ENCODE measurements at regions not wholly inside any gene's neighbourhood (a gene's known extent, or its start where the extent isn't known, plus 50 kb on each side); places are given as distances from the start of the nearest gene placed in this dataset.

- no peak overlapping the region for H3K27ac ChIP-seq (ENCODE audit: extremely low read depth, low read depth, low read length)
- H3K36me3 ChIP-seq (ENCODE audit: control insufficient read depth in 2 of 2, insufficient read depth in 1 of 2, low read length in 2 of 2) = no peaks in the 10 kb centered on the region
- H3K4me3 ChIP-seq (ENCODE audit: low read depth, low read length) = no peak overlapping the region
- CTCF ChIA-PET = no interaction called here
- no peaks in the 10 kb centered on the region for H3K4me1 ChIP-seq (ENCODE audit: control insufficient read depth, insufficient read depth, low read length)
- POLR2A ChIA-PET = no interaction called here
- TF ChIP-seq ZSCAN23 (tag by site-specific recombination; IDR thresholded peaks at IDR 0.05) (no peak), ZNF302 (tag by site-specific recombination; IDR thresholded peaks at IDR 0.05; ENCODE audit: low read depth) (no peak), PRDM1 (tag by site-specific recombination; IDR thresholded peaks at IDR 0.05) (no peak), KLF1 (tag by site-specific recombination; IDR thresholded peaks at IDR 0.05) (no peak), PRDM2 (tag by site-specific recombination; IDR thresholded peaks at IDR 0.05; ENCODE audit: borderline replicate concordance) (no peak), ZNF146 (tag by site-specific recombination; IDR thresholded peaks at IDR 0.05) (no peak), ZNF558 (tag by site-specific recombination; IDR thresholded peaks at IDR 0.05) (no peak), ZNF404 (tag by site-specific recombination; IDR thresholded peaks at IDR 0.05) (no peak), ZFP37 (tag by site-specific recombination; IDR thresholded peaks at IDR 0.05) (no peak), ZNF521 (tag by site-specific recombination; IDR thresholded peaks at IDR 0.05) (no peak), SCRT2 (tag by site-specific recombination; IDR thresholded peaks at IDR 0.05) (no peak), ZNF561 (tag by site-specific recombination; IDR thresholded peaks at IDR 0.05; ENCODE audit: borderline replicate concordance) (no peak)
- H3K9me3 ChIP-seq (ENCODE audit: control insufficient read depth, insufficient read depth, low read depth, low read length) = no peaks in the 10 kb centered on the region
Measured at GRCh38 chr14:27127838-27128237, 530.0 kb upstream of the NOVA1 start.

- Histone ChIP-seq H3K9me3 (ENCODE audit: control insufficient read depth, insufficient read depth, low read depth, low read length) (no peaks in the 10 kb centered on the region), H3K36me3 (ENCODE audit: control insufficient read depth in 2 of 2, insufficient read depth in 1 of 2, low read length in 2 of 2) (no peaks in the 10 kb centered on the region), H3K4me1 (ENCODE audit: control insufficient read depth, insufficient read depth, low read length) (no peaks in the 10 kb centered on the region), H3K27ac (ENCODE audit: extremely low read depth, low read depth, low read length) (no peak overlapping the region), H3K4me3 (ENCODE audit: low read depth, low read length) (no peak overlapping the region)
- TF ChIP-seq ZNF266 (tag by site-specific recombination; IDR thresholded peaks at IDR 0.05; ENCODE audit: low read depth) (no peak), ZBTB21 (tag by site-specific recombination; IDR thresholded peaks at IDR 0.05) (no peak), GFI1B (tag by site-specific recombination; IDR thresholded peaks at IDR 0.05) (no peak), OSR2 (tag by site-specific recombination; IDR thresholded peaks at IDR 0.05) (no peak), ZNF311 (tag by site-specific recombination; IDR thresholded peaks at IDR 0.05; ENCODE audit: borderline replicate concordance) (no peak), ZBTB44 (tag by site-specific recombination; IDR thresholded peaks at IDR 0.05) (no peak), ZFP41 (tag by site-specific recombination; IDR thresholded peaks at IDR 0.05; ENCODE audit: borderline replicate concordance) (no peak), ZNF664 (tag by site-specific recombination; IDR thresholded peaks at IDR 0.05) (no peak), ZNF600 (tag by site-specific recombination; IDR thresholded peaks at IDR 0.05) (no peak), ZNF391 (tag by site-specific recombination; IDR thresholded peaks at IDR 0.05; ENCODE audit: borderline replicate concordance, low read depth) (no peak), ZNF114 (tag by site-specific recombination; IDR thresholded peaks at IDR 0.05) (no peak)
- ChIA-PET CTCF (no interaction called here), POLR2A (no interaction called here)
Measured at GRCh38 chr14:27134200-27134599, 536.4 kb upstream of the NOVA1 start.

Measured in HEK293 (cell line).